ENCODE measurements at regions not wholly inside any gene's neighbourhood (a gene's known extent, or its start where the extent isn't known, plus 50 kb on each side); places are given as distances from the start of the nearest gene placed in this dataset.

DNA sequence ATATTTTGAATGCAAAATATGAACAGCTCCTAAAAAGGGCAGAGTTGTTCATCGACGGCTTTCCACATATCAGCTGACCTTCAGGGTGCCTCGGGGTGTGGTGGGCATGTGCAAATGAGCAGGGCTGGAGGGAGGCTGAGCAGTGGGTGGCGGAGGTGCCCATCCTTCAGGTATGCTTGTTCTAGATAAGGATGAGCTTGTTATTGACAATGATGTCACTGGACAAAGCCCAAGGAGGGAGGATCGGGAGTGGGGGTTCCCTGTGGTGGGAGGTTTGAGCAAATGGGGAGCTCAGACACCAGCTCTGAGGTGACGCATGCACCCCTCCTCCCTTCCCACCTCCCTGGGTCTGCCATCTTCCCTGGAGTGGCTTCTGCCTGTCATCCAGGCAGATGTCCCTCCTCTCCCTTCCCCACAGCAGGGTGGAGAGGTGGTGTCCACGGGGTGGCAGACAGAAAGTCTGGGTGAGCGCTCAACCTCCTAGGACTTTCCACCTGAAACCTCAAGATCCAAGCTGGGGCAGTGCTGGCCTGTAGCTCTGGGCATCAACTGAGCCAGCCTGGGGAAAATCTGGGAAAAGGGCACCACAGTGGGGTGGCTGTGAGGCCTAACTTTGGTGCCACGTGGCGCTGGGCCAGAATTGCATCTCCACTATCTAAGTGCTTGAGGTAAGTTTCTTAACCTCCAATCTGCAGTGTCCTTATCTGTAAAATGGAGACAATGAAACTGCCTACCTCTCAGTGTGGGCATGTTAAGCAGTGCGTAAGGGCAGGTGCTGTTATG lies 106.3 kb upstream of the THY1 start:
- TF ChIP-seq, protein P1, sequence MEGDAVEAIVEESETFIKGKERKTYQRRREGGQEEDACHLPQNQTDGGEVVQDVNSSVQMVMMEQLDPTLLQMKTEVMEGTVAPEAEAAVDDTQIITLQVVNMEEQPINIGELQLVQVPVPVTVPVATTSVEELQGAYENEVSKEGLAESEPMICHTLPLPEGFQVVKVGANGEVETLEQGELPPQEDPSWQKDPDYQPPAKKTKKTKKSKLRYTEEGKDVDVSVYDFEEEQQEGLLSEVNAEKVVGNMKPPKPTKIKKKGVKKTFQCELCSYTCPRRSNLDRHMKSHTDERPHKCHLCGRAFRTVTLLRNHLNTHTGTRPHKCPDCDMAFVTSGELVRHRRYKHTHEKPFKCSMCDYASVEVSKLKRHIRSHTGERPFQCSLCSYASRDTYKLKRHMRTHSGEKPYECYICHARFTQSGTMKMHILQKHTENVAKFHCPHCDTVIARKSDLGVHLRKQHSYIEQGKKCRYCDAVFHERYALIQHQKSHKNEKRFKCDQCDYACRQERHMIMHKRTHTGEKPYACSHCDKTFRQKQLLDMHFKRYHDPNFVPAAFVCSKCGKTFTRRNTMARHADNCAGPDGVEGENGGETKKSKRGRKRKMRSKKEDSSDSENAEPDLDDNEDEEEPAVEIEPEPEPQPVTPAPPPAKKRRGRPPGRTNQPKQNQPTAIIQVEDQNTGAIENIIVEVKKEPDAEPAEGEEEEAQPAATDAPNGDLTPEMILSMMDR (IDR thresholded peaks at IDR 0.05) = no peak
- TF ChIP-seq POLR2A (IDR thresholded peaks at IDR 0.05) = no peak

All from lower leg skin (tissue), 3 donors.